ENCODE measurements at regions not wholly inside any gene's neighbourhood (a gene's known extent, or its start where the extent isn't known, plus 50 kb on each side); places are given as distances from the start of the nearest gene placed in this dataset.
"Not testable (repeated sequence)": the region's sequence is repeated elsewhere in the genome, so short reads cannot be mapped to it uniquely, and the experiment has no call there.

- DNase-seq = no peak
Observed at GRCh38 chr18:59848002-59848401, 51.8 kb upstream of the PMAIP1 start.

- not testable (repeated sequence) for DNase-seq
Observed at GRCh38 chr18:59847491-59847846, 52.3 kb upstream of the PMAIP1 start.

GRCh38 chr18:59846814-59847490 is 52.8 kb upstream of the PMAIP1 start:
- DNase-seq = no peak

- DNase-seq = no peak
Observed at GRCh38 chr18:59842947-59843346, 56.8 kb upstream of the PMAIP1 start.

GRCh38 chr18:59839931-59840685 is 59.7 kb upstream of the PMAIP1 start:
- no peak for DNase-seq

GRCh38 chr18:59839246-59839645 is 60.5 kb upstream of the PMAIP1 start:
- no peak for DNase-seq

- DNase-seq = peak; percentile 86
Observed at GRCh38 chr18:59837586-59837985, 62.2 kb upstream of the PMAIP1 start.

- no peak for DNase-seq
Observed at GRCh38 chr18:59835605-59836379, 64.0 kb upstream of the PMAIP1 start.

GRCh38 chr18:59834267-59834666 is 65.5 kb upstream of the PMAIP1 start:
- DNase-seq = no peak

GRCh38 chr18:59833785-59834184 is 66.0 kb upstream of the PMAIP1 start:
- DNase-seq = no peak

- peak; percentile 83 for DNase-seq
Observed at GRCh38 chr18:59823596-59824195, 76.1 kb upstream of the PMAIP1 start.

- no peak for DNase-seq
Observed at GRCh38 chr18:59822612-59823550, 76.9 kb upstream of the PMAIP1 start.

GRCh38 chr18:59821983-59822382 is 77.8 kb upstream of the PMAIP1 start:
- DNase-seq = no peak

- no peak for DNase-seq
Observed at GRCh38 chr18:59820663-59821062, 79.1 kb upstream of the PMAIP1 start.

GRCh38 chr18:59818769-59819168 is 81.0 kb upstream of the PMAIP1 start:
- no peak for DNase-seq

- DNase-seq = no peak
Observed at GRCh38 chr18:59814891-59815290, 84.9 kb upstream of the PMAIP1 start.

GRCh38 chr18:59813942-59814341 is 85.9 kb upstream of the PMAIP1 start:
- no peak for DNase-seq

GRCh38 chr18:59810735-59811520 is 88.9 kb upstream of the PMAIP1 start:
- no peak for DNase-seq

GRCh38 chr18:59810183-59810582 is 89.6 kb upstream of the PMAIP1 start:
- no peak for DNase-seq

- DNase-seq = no peak
Observed at GRCh38 chr18:59802031-59802430, 97.8 kb upstream of the PMAIP1 start.

GRCh38 chr18:59801576-59801975 is 98.2 kb upstream of the PMAIP1 start:
- peak; percentile 76 for DNase-seq
